IMR-90 (cell line): ENCODE measurements at regions not wholly inside any gene's neighbourhood (a gene's known extent, or its start where the extent isn't known, plus 50 kb on each side); places are given as distances from the start of the nearest gene placed in this dataset.

Source experiments
- ATAC-seq: fragments of 200-7000 bp; cut with Tn5 transposase; 2 replicates; pipeline ENCODE4 v1.9.1; 2020; ENCODE audit warnings: low read depth, mild to moderate bottlenecking, moderate library complexity
- BruUV-seq: library from RNA; stranded (reverse); fragments of 400-500 nt; replicated peaks from 2 replicates; lab custom pipeline; 2021; lab: Mats Ljungman, UMichigan
- CTCF ChIA-PET: fragments of 300-600 bp; formaldehyde crosslinking; extraction: SDS; loops from one replicate; lab custom pipeline; 2021; ENCODE audit warnings: antibody characterized with exemption; lab: Yijun Ruan, JAX
- POLR2A ChIA-PET: fragments of 300-600 bp; sonication (Branson Sonifier 250); formaldehyde crosslinking; loops from one replicate; lab custom pipeline; 2022; ENCODE audit warnings: antibody characterized with exemption; ENCODE audit not compliant: unreplicated experiment; lab: Charles Lee
- DNase-seq: peaks from one replicate; pipeline ENCODE4 v3.0.0; 2013
- H2AFZ ChIP-seq: replicated peaks from 2 replicates; pipeline ENCODE3; 2013; ENCODE audit warnings: low read length, mild to moderate bottlenecking; ENCODE audit not compliant: poor library complexity
- H2AK5ac ChIP-seq: 2 replicates; pipeline ENCODE4 v1.6.1; 2013; ENCODE audit warnings: low read depth, low read length, inconsistent platforms
- H2AK9ac ChIP-seq: replicated peaks from 2 replicates; pipeline ENCODE3; 2013; ENCODE audit warnings: mild to moderate bottlenecking, low read depth, low read length, moderate library complexity; ENCODE audit not compliant: poor library complexity
- H2BK120ac ChIP-seq: 2 replicates; pipeline ENCODE4 v1.6.1; 2013; ENCODE audit warnings: low read depth, low read length, inconsistent platforms
- H2BK15ac ChIP-seq: 3 replicates; pipeline ENCODE4 v1.6.1; 2013; ENCODE audit warnings: low read depth, low read length, inconsistent platforms
- H2BK20ac ChIP-seq: 2 replicates; pipeline ENCODE4 v1.6.1; 2013; ENCODE audit warnings: low read depth, mild to moderate bottlenecking, inconsistent platforms, low read length, moderate library complexity
- H2BK5ac ChIP-seq: 2 replicates; pipeline ENCODE4 v1.6.1; 2013; ENCODE audit warnings: mild to moderate bottlenecking, low read depth, low read length, inconsistent platforms; ENCODE audit not compliant: poor library complexity, severe bottlenecking
- H3K14ac ChIP-seq: replicated peaks from 2 replicates; pipeline ENCODE4 v1.6.1; 2013; ENCODE audit warnings: low read depth, low read length, inconsistent platforms
- H3K18ac ChIP-seq: 2 replicates; pipeline ENCODE4 v1.6.1; 2013; ENCODE audit warnings: low read depth, low read length, control low read depth
- H3K23ac ChIP-seq: 2 replicates; pipeline ENCODE4 v1.6.1; 2013; ENCODE audit warnings: low read depth, low read length, inconsistent platforms
- H3K27ac ChIP-seq: 2 replicates; pipeline ENCODE4 v1.5.1; 2013; ENCODE audit warnings: mild to moderate bottlenecking, control low read depth, low read length; ENCODE audit not compliant: insufficient read depth
- H3K27me3 ChIP-seq: 2 replicates; pipeline ENCODE4 v1.6.1; 2013; ENCODE audit warnings: low read length; ENCODE audit not compliant: control insufficient read depth, insufficient read depth
- H3K36me3 ChIP-seq: 2 replicates; pipeline ENCODE4 v1.6.1; 2013; ENCODE audit warnings: low read length, mixed read lengths; ENCODE audit not compliant: control insufficient read depth, insufficient read depth
- H3K4ac ChIP-seq: 2 replicates; pipeline ENCODE4 v1.6.1; 2013; ENCODE audit warnings: low read depth, low read length, inconsistent platforms
- H3K4me1 ChIP-seq: 2 replicates; pipeline ENCODE4 v1.6.1; 2013; ENCODE audit warnings: low read length, mixed read lengths; ENCODE audit not compliant: control insufficient read depth, insufficient read depth
- H3K4me2 ChIP-seq: 2 replicates; pipeline ENCODE4 v1.6.1; 2013; ENCODE audit warnings: low read depth, mild to moderate bottlenecking, control low read depth, low read length, moderate library complexity
- H3K4me3 ChIP-seq: 2 replicates; pipeline ENCODE4 v1.5.1; 2013; ENCODE audit warnings: low read depth, mild to moderate bottlenecking, control low read depth, low read length, moderate library complexity; ENCODE audit not compliant: insufficient read depth
- H3K56ac ChIP-seq: 2 replicates; pipeline ENCODE4 v1.6.1; 2013; ENCODE audit warnings: low read length, inconsistent platforms; ENCODE audit not compliant: insufficient read depth; ENCODE audit errors: extremely low read depth
- H3K79me1 ChIP-seq, 2 experiments: 2 replicates each; pipeline ENCODE4 v1.6.1; 2013; ENCODE audit warnings: low read length in 2 of 2, inconsistent platforms in 1 of 2, low read depth in 1 of 2
- H3K9ac ChIP-seq: 2 replicates; pipeline ENCODE4 v1.6.1; 2013; ENCODE audit warnings: low read depth, low read length, control low read depth
- H3K9me1 ChIP-seq: 2 replicates; pipeline ENCODE4 v1.6.1; 2013; ENCODE audit warnings: low read length, inconsistent platforms; ENCODE audit not compliant: insufficient read depth
- H3K9me3 ChIP-seq: 2 replicates; pipeline ENCODE4 v1.6.1; 2013; ENCODE audit warnings: low read length; ENCODE audit not compliant: control insufficient read depth, insufficient read depth
- H4K20me1 ChIP-seq: 2 replicates; pipeline ENCODE4 v1.6.1; 2013; ENCODE audit warnings: low read length, inconsistent platforms; ENCODE audit not compliant: insufficient read depth
- H4K5ac ChIP-seq: 2 replicates; pipeline ENCODE4 v1.6.1; 2013; ENCODE audit warnings: mild to moderate bottlenecking, low read depth, low read length, control low read depth
- H4K8ac ChIP-seq, 2 experiments: 2 replicates each; pipeline ENCODE4 v1.6.1; 2013; ENCODE audit warnings: low read depth in 2 of 2, low read length in 2 of 2, control low read depth in 1 of 2, inconsistent platforms in 1 of 2
- H4K91ac ChIP-seq: 2 replicates; pipeline ENCODE4 v1.6.1; 2013; ENCODE audit warnings: low read depth, low read length, inconsistent platforms; ENCODE audit not compliant: insufficient read depth
- BHLHE40 ChIP-seq: fragments of 150-350 bp; IDR thresholded peaks from 2 replicates; pipeline ENCODE4 v1.6.1; 2016; ENCODE audit warnings: mild to moderate bottlenecking, low read depth, low read length
- CEBPB ChIP-seq: IDR thresholded peaks from 2 replicates; pipeline ENCODE4 v1.6.1; 2012; ENCODE audit warnings: low read depth, low read length, improper control_type of control experiment
- CHD1 ChIP-seq: IDR thresholded peaks from 2 replicates; pipeline ENCODE4 v1.6.1; 2012; ENCODE audit warnings: low read depth, low read length, improper control_type of control experiment
- CTCF ChIP-seq: conservative IDR thresholded peaks from 2 replicates; pipeline ENCODE4 v1.5.1; 2012; ENCODE audit warnings: mild to moderate bottlenecking, low read depth, low read length, improper control_type of control experiment
- ELK1 ChIP-seq: fragments of 150-350 bp; IDR thresholded peaks from 2 replicates; pipeline ENCODE4 v1.6.1; 2016; ENCODE audit warnings: low read depth, mild to moderate bottlenecking, low read length, moderate library complexity, borderline replicate concordance
- FOS ChIP-seq: fragments of 150-350 bp; IDR thresholded peaks from 2 replicates; pipeline ENCODE4 v1.6.1; 2016; ENCODE audit warnings: low read depth, low read length
- MAFK ChIP-seq: IDR thresholded peaks from 2 replicates; pipeline ENCODE4 v1.6.1; 2012; ENCODE audit warnings: low read depth, low read length, improper control_type of control experiment
- MAZ ChIP-seq: IDR thresholded peaks from 2 replicates; pipeline ENCODE4 v1.6.1; 2012; ENCODE audit warnings: low read depth, mild to moderate bottlenecking, low read length, improper control_type of control experiment, moderate library complexity, borderline replicate concordance
- MXI1 ChIP-seq: IDR thresholded peaks from 2 replicates; pipeline ENCODE4 v1.6.1; 2012; ENCODE audit warnings: low read depth, mild to moderate bottlenecking, low read length, moderate library complexity, borderline replicate concordance
- NFE2L2 ChIP-seq: fragments of 150-350 bp; IDR thresholded peaks from 2 replicates; pipeline ENCODE4 v1.6.1; 2016; ENCODE audit warnings: low read depth, mild to moderate bottlenecking, low read length
- POLR2A ChIP-seq: IDR thresholded peaks from 2 replicates; pipeline ENCODE4 v1.6.1; 2012; ENCODE audit warnings: mild to moderate bottlenecking, low read depth, low read length
- RAD21 ChIP-seq: IDR thresholded peaks from 2 replicates; pipeline ENCODE4 v1.6.1; 2012; ENCODE audit warnings: low read length, improper control_type of control experiment
- RCOR1 ChIP-seq: IDR thresholded peaks from 2 replicates; pipeline ENCODE4 v1.6.1; 2012; ENCODE audit warnings: mild to moderate bottlenecking, low read length, improper control_type of control experiment; ENCODE audit not compliant: insufficient replicate concordance
- RFX5 ChIP-seq: IDR thresholded peaks from 2 replicates; pipeline ENCODE4 v1.8.0; 2012; ENCODE audit warnings: low read depth, mild to moderate bottlenecking, low read length, moderate library complexity
- SMC3 ChIP-seq: fragments of 150-350 bp; IDR thresholded peaks from 2 replicates; pipeline ENCODE4 v1.6.1; 2016; ENCODE audit warnings: low read depth, mild to moderate bottlenecking, antibody characterized with exemption, low read length, moderate library complexity
- USF2 ChIP-seq: fragments of 150-350 bp; IDR thresholded peaks from 2 replicates; pipeline ENCODE4 v1.6.1; 2017; ENCODE audit warnings: mild to moderate bottlenecking, antibody characterized with exemption, low read length, low read depth
- WGBS, 2 experiments: methylation state at CpG; one replicate each; pipeline versions ENCODE4 v1.1.5 to v1.1.7; 2013; ENCODE audit warnings: missing lambda C conversion rate in 2 of 2; ENCODE audit not compliant: insufficient read length in 1 of 2; ENCODE audit errors: extremely low coverage in 2 of 2; 5-methylcytosine and 5-hydroxymethylcytosine counted together
- dilution Hi-C: fragments of 300-500 bp; cut with HindIII; formaldehyde crosslinking; loops from one replicate; pipeline ENCODE4 v1.14.3; 2018; ENCODE audit warnings: low sequenced_read_pairs; ENCODE audit not compliant: unreplicated experiment
- in situ Hi-C: fragments of 300-500 bp; cut with MboI; formaldehyde crosslinking; loops from 3 replicates; pipeline ENCODE4 v1.14.3; 2019; ENCODE audit warnings: low sequenced_read_pairs, inconsistent platforms, mixed read lengths
- intact Hi-C: fragments of 100-400 bp; cut with micrococcal nuclease; formaldehyde crosslinking; loops from 2 replicates; pipeline ENCODE4 v1.10.0; 2022

GRCh38 chr10:64547168-64547567, 1026.0 kb downstream of the REEP3 start:
- H3K27me3 ChIP-seq = no peaks in the 10 kb centered on the region
- intact Hi-C loops (no loop called here), in situ Hi-C loops (no loop called here), dilution Hi-C loops (no loop called here)
- no peak overlapping the region for H2BK20ac ChIP-seq
- H3K4ac ChIP-seq = no peak overlapping the region
- no peak overlapping the region for H2AK9ac ChIP-seq
- H3K4me2 ChIP-seq = no peak overlapping the region
- DNase-seq = no peak
- H4K8ac ChIP-seq = no peak overlapping the region
- H4K5ac ChIP-seq = no peak overlapping the region
- no peaks in the 10 kb centered on the region for H3K4me1 ChIP-seq
- ChIA-PET CTCF (no interaction called here), POLR2A (no interaction called here)
- no peak overlapping the region for H3K18ac ChIP-seq
- H3K79me1 ChIP-seq = no peaks in the 10 kb centered on the region
- ATAC-seq = no peak
- no peak overlapping the region for H4K91ac ChIP-seq
- H2BK5ac ChIP-seq = no peak overlapping the region
- H3K56ac ChIP-seq = no peak overlapping the region
- H3K9ac ChIP-seq = no peak overlapping the region
- no peak overlapping the region for H3K14ac ChIP-seq
- TF ChIP-seq RAD21 = no peak
- TF ChIP-seq RFX5 = no peak
- no peak for TF ChIP-seq MAFK
- TF ChIP-seq FOS = no peak
- no peak for TF ChIP-seq NFE2L2
- TF ChIP-seq RCOR1 = no peak
- no peak for TF ChIP-seq BHLHE40
- TF ChIP-seq CHD1 = no peak
- TF ChIP-seq CTCF = no peak
- TF ChIP-seq CEBPB = no peak
- no peak for TF ChIP-seq MAZ
- TF ChIP-seq ELK1 = no peak
- no peak for TF ChIP-seq SMC3
- no peak for TF ChIP-seq USF2
- no peak for TF ChIP-seq MXI1
- no peak for TF ChIP-seq POLR2A
- H3K4me3 ChIP-seq = no peak overlapping the region
- no peak overlapping the region for H2AK5ac ChIP-seq
- no peaks in the 10 kb centered on the region for H3K9me1 ChIP-seq
- H3K27ac ChIP-seq = no peak overlapping the region
- H2BK120ac ChIP-seq = no peak overlapping the region
- no peak overlapping the region for H3K23ac ChIP-seq
- H3K36me3 ChIP-seq = no peaks in the 10 kb centered on the region
- no CpG with 5 or more reads among the region's 3 CpGs for WGBS, 2 experiments
- H2AFZ ChIP-seq = no peak overlapping the region
- BruUV-seq = no TSS peak
- no peaks in the 10 kb centered on the region for H4K20me1 ChIP-seq
- no peak overlapping the region for H2BK15ac ChIP-seq
- no peaks in the 10 kb centered on the region for H3K9me3 ChIP-seq
